RWPE1 (cell line): ENCODE measurements at regions not wholly inside any gene's neighbourhood (a gene's known extent, or its start where the extent isn't known, plus 50 kb on each side); places are given as distances from the start of the nearest gene placed in this dataset.

Source experiments
- CTCF ChIA-PET: fragments of 350-600 bp; sonication (Branson Sonifier 250); formaldehyde crosslinking; extraction: SDS; loops from one replicate; lab custom pipeline; 2021; lab: Yijun Ruan, JAX
- POLR2A ChIA-PET: fragments of 400-600 bp; formaldehyde crosslinking; extraction: SDS; loops from one replicate; lab custom pipeline; 2020; ENCODE audit warnings: antibody characterized with exemption; ENCODE audit not compliant: low non-redundant PET; lab: Yijun Ruan, JAX
- DNase-seq: peaks from one replicate; pipeline ENCODE4 v3.0.0; 2012; ENCODE audit warnings: low spot score
- H3K27ac ChIP-seq: fragments of 450-650 bp; 2 replicates; pipeline ENCODE4 v1.5.1; 2017
- CTCF ChIP-seq: fragments of 450-650 bp; conservative IDR thresholded peaks from 2 replicates; pipeline ENCODE4 v1.5.1; 2017; ENCODE audit warnings: low read depth, mild to moderate bottlenecking

GRCh38 chr1:2939041-2939552 is 82.2 kb upstream of the ACTRT2 start:
- ChIA-PET CTCF (interaction anchor here (0.7 kb wide), 1 partner anchor 342 kb away, joined by 4 read pairs; no protein-coding TSS in a partner anchor), POLR2A (no interaction called here)
- no peak for DNase-seq
- H3K27ac ChIP-seq: no peak overlapping the region
- TF ChIP-seq CTCF: no peak

- no peak overlapping the region for H3K27ac ChIP-seq
- DNase-seq: no peak
- ChIA-PET CTCF (no interaction called here), POLR2A (no interaction called here)
- no peak for TF ChIP-seq CTCF
Observed at GRCh38 chr1:2940178-2940577, 81.1 kb upstream of the ACTRT2 start.

- CTCF ChIA-PET: no interaction called here
- no peak for DNase-seq
- TF ChIP-seq CTCF: no peak
- H3K27ac ChIP-seq: no peak overlapping the region
- POLR2A ChIA-PET: no interaction called here
Observed at GRCh38 chr1:2941040-2941439, 80.2 kb upstream of the ACTRT2 start.

GRCh38 chr1:2941907-2942306 is 79.4 kb upstream of the ACTRT2 start:
- POLR2A ChIA-PET: no interaction called here

GRCh38 chr1:2942410-2942809 is 78.9 kb upstream of the ACTRT2 start:
- no peak for DNase-seq
- POLR2A ChIA-PET: no interaction called here
- CTCF ChIA-PET: interaction anchor here (0.7 kb wide), 1 partner anchor 313 kb away, joined by 3 read pairs; no protein-coding TSS in a partner anchor

More at GRCh38 chr1:2941907-2942306, 79.4 kb upstream of the ACTRT2 start:
- CTCF ChIA-PET: interaction anchor here (0.5 to 0.7 kb wide), 2 partner anchors 9 to 314 kb away, joined by 3 read pairs; no protein-coding TSS in a partner anchor
- DNase-seq: no peak
- TF ChIP-seq CTCF: no peak
- H3K27ac ChIP-seq: no peak overlapping the region

GRCh38 chr1:2943686-2944260 is 77.5 kb upstream of the ACTRT2 start:
- no peak for TF ChIP-seq CTCF
- CTCF ChIA-PET: no interaction called here
- H3K27ac ChIP-seq: no peak overlapping the region
- POLR2A ChIA-PET: no interaction called here
- no peak for DNase-seq

More at GRCh38 chr1:2942410-2942809, 78.9 kb upstream of the ACTRT2 start:
- no peak overlapping the region for H3K27ac ChIP-seq
- TF ChIP-seq CTCF: no peak
